Hematopoietic multipotent progenitor cell treated with erythropoietin and hydrocortisone succinate and interleukin-3 and kit ligand, for 8 days (in vitro differentiated cells): ENCODE measurements at regions not wholly inside any gene's neighbourhood (a gene's known extent, or its start where the extent isn't known, plus 50 kb on each side); places are given as distances from the start of the nearest gene placed in this dataset.

Source experiments
- DNase-seq: peaks from one replicate; pipeline ENCODE4 v3.0.0-alpha.2; 2015

- no peak for DNase-seq
These were observed 311.0 kb downstream of the GRIN2B start for GRCh38 chr12:13670285-13670866.

- no peak for DNase-seq
These were observed 312.5 kb downstream of the GRIN2B start for GRCh38 chr12:13668880-13669279.

GRCh38 chr12:13666806-13667205, 314.6 kb downstream of the GRIN2B start:
- DNase-seq: no peak

GRCh38 chr12:13661005-13661887, 320.2 kb downstream of the GRIN2B start:
- peak; percentile 27 for DNase-seq

GRCh38 chr12:13654456-13654855, 326.9 kb downstream of the GRIN2B start:
- no peak for DNase-seq

- no peak for DNase-seq
These were observed 329.3 kb downstream of the GRIN2B start for GRCh38 chr12:13652105-13652504.

GRCh38 chr12:13635709-13636108, 345.7 kb downstream of the GRIN2B start:
- DNase-seq: no peak

GRCh38 chr12:13631873-13632272, 349.5 kb downstream of the GRIN2B start:
- no peak for DNase-seq

- no peak for DNase-seq
These were observed 351.0 kb downstream of the GRIN2B start for GRCh38 chr12:13630354-13630753.

GRCh38 chr12:13628067-13628466, 353.3 kb downstream of the GRIN2B start:
- no peak for DNase-seq

- no peak for DNase-seq
These were observed 353.9 kb downstream of the GRIN2B start for GRCh38 chr12:13627536-13627935.

GRCh38 chr12:13613297-13613696, 368.1 kb downstream of the GRIN2B start:
- no peak for DNase-seq

- DNase-seq: no peak
These were observed 371.3 kb downstream of the GRIN2B start for GRCh38 chr12:13609894-13610679.

- no peak for DNase-seq
These were observed 375.1 kb downstream of the GRIN2B start for GRCh38 chr12:13606290-13606689.

GRCh38 chr12:13603953-13604352, 377.4 kb downstream of the GRIN2B start:
- no peak for DNase-seq

GRCh38 chr12:13602172-13602571, 379.2 kb downstream of the GRIN2B start:
- no peak for DNase-seq

GRCh38 chr12:13599176-13599575, 382.2 kb downstream of the GRIN2B start:
- no peak for DNase-seq

- DNase-seq: no peak
These were observed 383.6 kb downstream of the GRIN2B start for GRCh38 chr12:13597837-13598236.

- DNase-seq: no peak
These were observed 384.2 kb downstream of the GRIN2B start for GRCh38 chr12:13597166-13597565.

- DNase-seq: no peak
These were observed 384.7 kb downstream of the GRIN2B start for GRCh38 chr12:13596714-13597113.

- peak; percentile 5 for DNase-seq
These were observed 385.6 kb downstream of the GRIN2B start for GRCh38 chr12:13595536-13596443.

GRCh38 chr12:13594731-13595514, 386.5 kb downstream of the GRIN2B start:
- DNase-seq: no peak
